GM12892 (cell line): ENCODE measurements at regions not wholly inside any gene's neighbourhood (a gene's known extent, or its start where the extent isn't known, plus 50 kb on each side); places are given as distances from the start of the nearest gene placed in this dataset.

Source experiments
- DNase-seq: peaks from one replicate; pipeline ENCODE4 v3.0.0; 2011; ENCODE audit not compliant: insufficient read length
- FAIRE-seq: peaks from 2 replicates; lab custom pipeline; 2011; peaks lifted over from hg19 to GRCh38; lab: Jason Lieb, UNC
- POLR2A ChIP-seq: IDR thresholded peaks from 2 replicates; pipeline ENCODE4 v1.6.1; 2011; ENCODE audit warnings: low read depth, low read length, control low read depth
- POLR2AphosphoS5 ChIP-seq: IDR thresholded peaks from 2 replicates; pipeline ENCODE4 v1.6.1; 2011; ENCODE audit warnings: low read depth, low read length, control low read depth
- TAF1 ChIP-seq: IDR thresholded peaks from 2 replicates; pipeline ENCODE4 v1.6.1; 2011; ENCODE audit warnings: low read depth, mild to moderate bottlenecking, control low read depth, low read length, borderline replicate concordance

- DNase-seq: peak; percentile 79
- FAIRE-seq: peak; percentile 89
- TF ChIP-seq POLR2AphosphoS5: no peak
- TF ChIP-seq POLR2A: no peak
- no peak for TF ChIP-seq TAF1
Observed at GRCh38 chr16:85428168-85428898, 184.8 kb upstream of the GSE1 start.

DNA sequence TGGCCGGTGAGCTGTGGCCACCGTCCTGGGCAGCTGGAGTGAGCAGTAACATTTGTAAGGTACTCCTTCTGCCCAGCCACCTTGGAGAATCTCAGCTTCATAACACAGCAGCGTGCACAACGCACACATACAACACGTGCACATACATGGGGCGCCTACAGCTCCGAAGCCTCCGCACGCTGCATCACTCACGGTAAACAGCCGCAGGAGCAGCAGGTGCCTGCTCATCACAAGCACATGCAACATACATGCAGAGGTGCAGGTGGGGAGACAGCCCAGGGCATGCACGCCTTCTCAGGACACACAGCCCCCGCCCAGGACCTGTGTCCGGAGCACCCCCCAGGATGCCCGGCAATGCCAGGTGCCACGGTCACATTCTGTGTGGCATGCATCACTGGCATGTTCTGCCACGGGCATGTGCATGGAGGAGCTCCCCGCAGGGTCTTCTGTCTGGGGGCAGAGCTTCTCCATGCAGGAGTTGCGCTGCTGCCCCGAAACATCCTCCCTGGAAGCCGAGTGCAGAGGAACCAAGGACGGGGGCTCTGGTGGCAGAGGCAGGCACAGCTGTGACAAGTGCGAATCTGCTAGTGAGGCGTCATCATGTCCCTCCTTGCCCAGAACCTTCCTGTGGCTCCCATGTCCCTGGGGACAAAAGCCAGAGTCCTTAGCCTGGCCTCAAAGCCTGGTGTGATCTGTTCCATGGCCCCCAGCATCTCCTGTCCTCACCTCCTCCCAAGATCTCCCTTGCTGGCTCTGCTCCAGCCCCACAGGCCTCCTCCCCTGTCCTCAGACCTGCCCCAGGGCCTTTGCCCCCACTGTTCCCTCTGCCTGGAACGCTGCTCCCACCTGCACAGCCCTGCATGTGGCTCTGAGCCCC is 184.0 kb upstream of the GSE1 start:
- DNase-seq (no peak), FAIRE-seq (no peak)
- TF ChIP-seq POLR2AphosphoS5: no peak
- no peak for TF ChIP-seq TAF1
- TF ChIP-seq POLR2A: no peak

GRCh38 chr16:85429776-85430522 is 183.2 kb upstream of the GSE1 start:
- no peak for DNase-seq
- no peak for FAIRE-seq
- TF ChIP-seq TAF1 (no peak), POLR2A (no peak), POLR2AphosphoS5 (no peak)

GRCh38 chr16:85430523-85431421 is 182.3 kb upstream of the GSE1 start:
- DNase-seq (no peak), FAIRE-seq (no peak)
- no peak for TF ChIP-seq TAF1
- no peak for TF ChIP-seq POLR2AphosphoS5
- TF ChIP-seq POLR2A: no peak

DNA sequence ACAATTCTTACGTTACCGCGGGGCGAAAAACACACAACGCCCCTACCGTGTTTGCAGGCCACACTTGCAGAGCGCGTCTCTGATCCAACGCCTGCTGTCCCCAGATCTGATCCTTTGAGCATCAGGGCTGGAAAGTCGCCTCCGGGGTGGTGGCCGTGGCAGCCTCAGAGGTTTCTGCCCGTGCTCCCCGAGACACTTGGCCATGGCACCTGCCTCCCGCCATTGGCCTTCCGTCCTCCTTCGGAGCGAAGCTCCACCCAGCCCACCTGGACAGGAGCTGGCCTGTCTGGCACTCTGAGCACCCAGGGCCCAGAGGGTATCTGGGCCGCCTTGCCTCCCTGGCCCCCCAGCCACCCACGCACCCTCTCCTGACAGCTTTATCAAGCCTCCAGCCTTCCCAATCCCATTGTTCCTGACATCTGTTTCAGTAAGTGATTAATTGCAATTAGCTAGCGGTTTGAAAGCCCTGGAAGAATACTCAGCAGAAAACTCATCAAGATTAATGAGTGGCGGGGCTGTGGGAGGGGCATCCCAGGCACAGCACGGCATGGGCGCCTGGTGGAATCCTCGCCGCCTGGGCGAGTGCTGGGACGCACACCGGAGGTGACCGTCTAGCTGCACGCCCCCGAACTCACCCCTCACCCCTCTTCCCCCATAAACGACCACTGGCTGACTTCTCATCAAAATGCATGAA is 181.5 kb upstream of the GSE1 start:
- FAIRE-seq (no peak), DNase-seq (no peak)
- no peak for TF ChIP-seq POLR2A
- no peak for TF ChIP-seq TAF1
- no peak for TF ChIP-seq POLR2AphosphoS5

DNA sequence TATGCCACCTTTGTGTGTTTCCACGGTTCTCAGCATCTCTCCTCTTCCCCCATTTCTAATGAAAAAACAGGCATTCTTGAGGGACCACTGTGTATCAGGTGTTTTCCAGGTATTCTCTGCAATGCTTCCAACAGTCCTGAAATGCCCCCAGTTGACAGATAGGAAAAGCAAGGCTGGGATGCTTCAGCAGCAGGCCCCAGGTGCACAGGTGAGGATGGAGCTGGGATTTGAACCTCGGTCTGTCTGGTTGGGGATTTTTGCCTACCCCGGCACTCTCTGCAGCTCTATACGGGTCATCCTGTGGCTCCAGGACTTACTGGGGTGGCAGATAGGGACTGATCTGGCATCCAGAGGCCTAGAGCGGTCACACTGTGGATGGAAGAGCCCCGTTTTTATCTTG is 180.5 kb upstream of the GSE1 start:
- no peak for TF ChIP-seq POLR2AphosphoS5
- no peak for TF ChIP-seq TAF1
- TF ChIP-seq POLR2A: no peak
- DNase-seq (no peak), FAIRE-seq (no peak)

DNA sequence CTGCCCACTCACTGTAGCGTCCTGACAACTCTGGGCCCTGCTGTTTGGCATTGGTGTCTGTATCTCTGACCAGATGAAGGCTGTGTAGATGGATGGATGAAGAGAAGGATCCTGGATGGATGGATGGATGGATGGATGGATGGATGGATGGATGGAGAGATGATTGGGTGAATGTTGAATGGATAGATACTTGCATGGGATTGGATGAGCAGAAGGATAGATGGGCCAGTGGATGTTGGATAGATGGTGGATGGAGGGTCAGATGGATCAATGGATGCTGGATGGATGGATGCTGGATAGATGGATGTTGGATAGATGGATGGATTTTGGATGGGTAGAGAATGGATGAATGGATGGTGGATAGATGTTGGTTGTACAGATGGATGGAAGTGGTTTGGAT is 179.6 kb upstream of the GSE1 start:
- no peak for TF ChIP-seq POLR2A
- no peak for TF ChIP-seq TAF1
- no peak for TF ChIP-seq POLR2AphosphoS5
- DNase-seq (no peak), FAIRE-seq (no peak)

DNA sequence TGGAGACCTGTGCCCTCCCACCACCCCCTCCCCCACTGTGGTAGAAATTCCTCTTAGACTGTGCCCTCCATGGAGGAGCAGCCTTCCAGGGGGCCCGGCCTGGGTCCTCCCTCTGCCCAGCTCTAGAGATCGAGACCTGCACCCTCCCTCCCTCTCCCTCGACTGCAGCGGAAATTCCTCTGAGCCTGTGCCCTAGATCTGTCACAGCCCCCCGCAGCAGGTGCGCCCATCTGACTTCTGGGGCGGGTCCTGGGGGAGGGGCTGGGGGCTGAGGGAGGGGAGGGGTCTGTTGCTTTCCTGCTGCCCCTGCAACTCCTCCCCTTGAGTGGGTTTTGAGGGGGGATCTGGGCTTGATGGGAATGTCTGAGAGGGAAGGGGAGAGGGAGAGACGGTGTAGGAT is 177.8 kb upstream of the GSE1 start:
- FAIRE-seq: no peak
- TF ChIP-seq POLR2A: no peak
- TF ChIP-seq POLR2AphosphoS5: no peak
- TF ChIP-seq TAF1: no peak
- no peak for DNase-seq

- DNase-seq (no peak), FAIRE-seq (no peak)
- TF ChIP-seq POLR2AphosphoS5: no peak
- no peak for TF ChIP-seq TAF1
- no peak for TF ChIP-seq POLR2A
Observed at GRCh38 chr16:85435700-85436099, 177.4 kb upstream of the GSE1 start.

DNA sequence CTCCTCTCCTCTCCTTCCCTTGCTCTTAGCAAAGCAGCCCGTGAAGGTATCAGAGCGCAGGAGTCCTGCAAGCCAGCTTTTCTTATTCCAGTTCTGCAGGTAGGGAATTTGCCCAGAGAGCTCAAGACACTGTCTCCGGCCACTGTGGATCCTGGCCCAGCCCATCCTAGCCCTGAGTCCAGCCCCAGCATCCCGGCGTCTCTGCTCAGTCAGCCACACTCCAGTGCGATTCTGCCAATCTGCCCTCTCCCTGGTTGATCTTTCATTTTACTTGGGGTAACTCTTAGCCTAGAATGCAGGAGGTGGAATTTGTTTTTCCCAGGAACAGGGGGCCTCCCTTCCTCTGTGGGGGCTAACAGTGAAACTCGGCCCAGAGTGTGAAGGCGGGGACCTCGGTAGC is 176.9 kb upstream of the GSE1 start:
- DNase-seq (no peak), FAIRE-seq (no peak)
- TF ChIP-seq POLR2AphosphoS5 (no peak), POLR2A (no peak), TAF1 (no peak)
